Upper lobe of left lung (tissue), 6 donors: ENCODE measurements at regions not wholly inside any gene's neighbourhood (a gene's known extent, or its start where the extent isn't known, plus 50 kb on each side); places are given as distances from the start of the nearest gene placed in this dataset.

Source experiments
- ATAC-seq, 2 donors: fragments of 200-7000 bp; cut with Tn5 transposase; one replicate each; pipeline ENCODE4 v1.9.1; 2022; ENCODE audit warnings: mild to moderate bottlenecking in 2 of 2, moderate library complexity in 2 of 2; ENCODE audit not compliant: low FRiP score in 2 of 2
- DNase-seq, 2 donors: peaks; one replicate each; pipeline ENCODE4 v3.0.0-alpha.2; 2019 to 2020
- H3K27ac ChIP-seq, 4 donors: fragments of 200-600 bp; sonication (generic); one replicate each; pipeline ENCODE4 v1.5.1; 2016 to 2019
- H3K27me3 ChIP-seq, 4 donors: fragments of 200-600 bp; sonication (generic); one replicate each; pipeline ENCODE4 v1.5.1; 2017 to 2019
- H3K36me3 ChIP-seq, 4 donors: fragments of 200-600 bp; sonication (generic); one replicate each; pipeline ENCODE4 v1.5.1; 2016 to 2019
- H3K4me1 ChIP-seq, 4 donors: fragments of 200-600 bp; sonication (generic); one replicate each; pipeline ENCODE4 v1.5.1; 2018 to 2019
- H3K4me3 ChIP-seq, 4 donors: fragments of 200-600 bp; sonication (generic); one replicate each; pipeline ENCODE4 v1.5.1; 2017 to 2019; ENCODE audit warnings: mild to moderate bottlenecking in 2 of 4, moderate library complexity in 1 of 4
- H3K9me3 ChIP-seq, 4 donors: fragments of 200-600 bp; sonication (generic); one replicate each; pipeline ENCODE4 v1.5.1; 2018 to 2019
- CTCF ChIP-seq, 6 experiments: fragments of 450-650 bp in 4 of 6; fragments of 200-600 bp in 2 of 6; sonication (generic) in 2 of 6; IDR thresholded peaks; one replicate each; pipeline ENCODE4 v1.5.1; 2016 to 2019; ENCODE audit warnings: antibody characterized with exemption in 6 of 6
- EP300 ChIP-seq, 4 donors: sonication (generic); formaldehyde crosslinking; IDR thresholded peaks; one replicate each; pipeline ENCODE4 v1.5.1; 2017; ENCODE audit warnings: antibody characterized with exemption in 4 of 4, control low read depth in 2 of 4
- POLR2A ChIP-seq, 4 donors: fragments of 450-650 bp; IDR thresholded peaks; one replicate each; pipeline ENCODE4 v1.5.1; 2016 to 2017; ENCODE audit warnings: antibody characterized with exemption in 4 of 4, mild to moderate bottlenecking in 2 of 4
- POLR2AphosphoS5 ChIP-seq, 2 donors: sonication (generic); formaldehyde crosslinking; IDR thresholded peaks; one replicate each; pipeline ENCODE4 v1.5.1; 2017; ENCODE audit warnings: antibody characterized with exemption in 2 of 2
- WGBS, 2 donors: methylation state at CpG; one replicate each; pipeline ENCODE4 v1.1.5; 2017 to 2018; 5-methylcytosine and 5-hydroxymethylcytosine counted together
- donor health status: DM: no; HTN: no; CAD: no; lungs with moderate emphysema.
- donor health status: DM: no; HTN: yes; CAD: no; lungs with severe emphysema.

GRCh38 chr5:121156565-121156964, 692.5 kb downstream of the PRR16 start:
- WGBS, 2 donors = 85 to 95% methylated on average over 1 of the region's 1 CpG
- ATAC-seq (no peak), DNase-seq (no peak)
- no peak for TF ChIP-seq POLR2A (IDR thresholded peaks at IDR 0.05)
- TF ChIP-seq EP300 (IDR thresholded peaks at IDR 0.05) = no peak
- no peak for TF ChIP-seq CTCF (IDR thresholded peaks at IDR 0.05)
- TF ChIP-seq POLR2AphosphoS5 (IDR thresholded peaks at IDR 0.05) = no peak
- Histone ChIP-seq H3K4me3 (no peak overlapping the region), H3K27ac (no peak overlapping the region), H3K9me3 (no peaks in the 10 kb centered on the region), H3K27me3 (no peaks in the 10 kb centered on the region), H3K4me1 (no peaks in the 10 kb centered on the region), H3K36me3 (no peaks in the 10 kb centered on the region)

- DNase-seq = no peak
- H3K27ac ChIP-seq = no peak overlapping the region
- H3K4me3 ChIP-seq = no peak overlapping the region
- no peak for ATAC-seq
- H3K36me3 ChIP-seq = no peaks in the 10 kb centered on the region
- H3K4me1 ChIP-seq = no peaks in the 10 kb centered on the region
- H3K27me3 ChIP-seq = no peaks in the 10 kb centered on the region
- H3K9me3 ChIP-seq = no peaks in the 10 kb centered on the region
- TF ChIP-seq CTCF (IDR thresholded peaks at IDR 0.05) = no peak
- TF ChIP-seq EP300 (IDR thresholded peaks at IDR 0.05) = no peak
- no peak for TF ChIP-seq POLR2A (IDR thresholded peaks at IDR 0.05)
- no peak for TF ChIP-seq POLR2AphosphoS5 (IDR thresholded peaks at IDR 0.05)
Measured at GRCh38 chr5:121158451-121158850, 693.2 kb upstream of the FTMT start.

- no peaks in the 10 kb centered on the region for H3K4me1 ChIP-seq
- no peak for DNase-seq
- TF ChIP-seq EP300 (IDR thresholded peaks at IDR 0.05) (no peak), POLR2AphosphoS5 (IDR thresholded peaks at IDR 0.05) (no peak), CTCF (IDR thresholded peaks at IDR 0.05) (no peak), POLR2A (IDR thresholded peaks at IDR 0.05) (no peak)
Measured at GRCh38 chr5:121160591-121160990, 691.1 kb upstream of the FTMT start.

GRCh38 chr5:121164632-121165031, 687.0 kb upstream of the FTMT start:
- H3K27me3 ChIP-seq = no peaks in the 10 kb centered on the region
- H3K36me3 ChIP-seq = no peaks in the 10 kb centered on the region
- TF ChIP-seq POLR2AphosphoS5 (IDR thresholded peaks at IDR 0.05) (no peak), CTCF (IDR thresholded peaks at IDR 0.05) (no peak), EP300 (IDR thresholded peaks at IDR 0.05) (no peak), POLR2A (IDR thresholded peaks at IDR 0.05) (no peak)
- H3K9me3 ChIP-seq = no peaks in the 10 kb centered on the region
- no peak for ATAC-seq
- no peak overlapping the region for H3K4me3 ChIP-seq
- no peak for DNase-seq
- no peaks in the 10 kb centered on the region for H3K4me1 ChIP-seq
- no peak overlapping the region for H3K27ac ChIP-seq
- WGBS, 2 donors = 57 to 58% methylated on average over 10 of the region's 10 CpGs

More at GRCh38 chr5:121160591-121160990, 691.1 kb upstream of the FTMT start:
- Histone ChIP-seq H3K4me3 (no peak overlapping the region), H3K27me3 (no peaks in the 10 kb centered on the region), H3K9me3 (no peaks in the 10 kb centered on the region), H3K36me3 (no peaks in the 10 kb centered on the region), H3K27ac (no peak overlapping the region)
- no peak for ATAC-seq
- 78 to 80% methylated on average over 1 of the region's 1 CpG for WGBS, 2 donors

GRCh38 chr5:121171361-121171760, 680.3 kb upstream of the FTMT start:
- no peaks in the 10 kb centered on the region for H3K9me3 ChIP-seq
- DNase-seq = no peak
- no peak overlapping the region for H3K4me3 ChIP-seq
- TF ChIP-seq EP300 (IDR thresholded peaks at IDR 0.05) (no peak), POLR2A (IDR thresholded peaks at IDR 0.05) (no peak), CTCF (IDR thresholded peaks at IDR 0.05) (no peak), POLR2AphosphoS5 (IDR thresholded peaks at IDR 0.05) (no peak)
- H3K4me1 ChIP-seq = no peaks in the 10 kb centered on the region
- H3K36me3 ChIP-seq = no peaks in the 10 kb centered on the region
- H3K27me3 ChIP-seq = no peaks in the 10 kb centered on the region
- H3K27ac ChIP-seq = no peak overlapping the region
- ATAC-seq = peak in 1 of 2 donors; percentile 37
